HG03108 (cell line): ENCODE measurements at regions not wholly inside any gene's neighbourhood (a gene's known extent, or its start where the extent isn't known, plus 50 kb on each side); places are given as distances from the start of the nearest gene placed in this dataset.

Experiments used
- ATAC-seq: cut with Tn5 transposase; IDR thresholded peaks from one replicate; pipeline ENCODE4 v1.9.1; 2021; ENCODE audit warnings: moderate library complexity; ENCODE audit not compliant: unreplicated experiment

DNA sequence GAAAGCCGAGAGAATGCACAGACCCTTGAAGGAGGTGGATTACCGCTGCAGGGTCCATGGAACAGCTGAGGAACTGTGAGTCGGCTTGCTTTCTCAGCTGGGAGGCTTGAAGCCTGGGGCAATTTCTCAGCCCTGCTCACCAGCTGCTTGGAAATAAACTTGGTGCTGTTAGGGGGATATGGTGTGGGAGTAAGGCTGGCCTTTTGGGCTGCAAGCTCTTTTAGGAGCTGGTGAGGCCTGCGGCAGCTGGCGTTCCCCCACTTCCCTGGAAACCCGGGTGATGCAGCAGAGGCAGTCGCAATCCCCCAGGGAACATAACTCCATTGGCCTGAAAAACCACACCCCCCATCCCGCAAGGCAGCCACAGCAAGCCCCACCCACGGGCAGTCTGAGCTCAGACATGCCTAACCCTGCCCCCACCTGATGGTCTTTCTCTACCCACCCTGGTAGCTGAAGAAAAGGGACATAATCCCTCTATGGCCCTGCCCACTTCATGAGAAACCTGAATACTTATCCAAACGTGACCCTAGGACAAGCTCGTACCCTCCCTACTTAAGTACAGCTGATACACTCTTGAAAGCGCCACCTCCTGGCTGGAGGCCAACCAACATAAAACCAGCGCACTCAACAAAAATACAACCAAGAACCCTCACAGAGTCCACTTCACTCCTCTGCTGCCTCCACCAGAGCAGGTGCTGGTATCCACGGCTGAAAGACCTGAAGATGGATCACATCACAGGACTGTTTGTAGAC is 1995.8 kb downstream of the NCAM2 start:
- ATAC-seq: no peak

DNA sequence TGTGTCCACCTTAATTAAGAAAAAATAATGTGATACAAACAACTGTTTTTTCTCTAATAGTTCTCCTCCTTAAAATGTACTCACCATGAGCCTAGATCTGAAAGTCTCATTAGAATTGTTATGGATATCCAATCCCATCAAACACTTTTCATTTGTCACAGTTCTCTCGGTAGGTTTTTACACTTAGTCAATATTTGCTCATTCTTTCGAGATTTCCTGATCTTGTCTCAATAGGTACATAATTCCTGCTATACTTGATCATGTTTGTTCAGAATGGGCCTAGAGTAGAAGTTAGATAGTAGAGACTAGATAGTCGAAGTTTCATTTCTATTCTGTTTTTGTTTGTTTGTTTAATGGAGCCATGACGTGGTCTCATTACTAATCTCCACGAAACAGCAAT is 2005.7 kb downstream of the NCAM2 start:
- ATAC-seq: no peak

DNA sequence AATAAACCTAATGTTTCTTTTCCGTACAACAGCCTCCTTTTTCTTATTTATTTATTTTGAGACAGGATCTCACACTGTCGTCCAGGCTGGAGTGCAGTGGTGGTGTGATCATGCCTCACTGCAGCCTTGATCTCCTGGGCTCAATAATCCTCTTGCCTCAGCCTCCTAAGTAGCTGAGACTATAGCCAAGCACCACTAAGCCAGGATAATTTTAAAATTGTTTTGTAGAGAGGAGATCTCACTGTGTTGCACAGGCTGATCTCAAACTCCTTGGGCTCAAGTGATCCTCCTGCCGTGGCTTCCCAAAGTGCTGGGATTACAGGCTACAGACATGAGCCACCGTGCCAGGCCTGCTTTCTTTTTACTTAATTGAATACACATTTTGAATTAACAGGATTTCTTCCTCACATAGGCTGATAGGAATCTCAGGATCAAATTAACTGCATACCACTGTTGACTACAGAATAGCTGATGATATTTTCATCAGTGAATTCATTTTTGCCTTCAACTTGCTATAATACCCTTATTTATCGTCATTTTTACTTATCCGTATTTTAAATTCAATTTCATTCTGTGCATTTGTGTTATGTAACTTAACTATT is 2010.5 kb downstream of the NCAM2 start:
- ATAC-seq: no peak

DNA sequence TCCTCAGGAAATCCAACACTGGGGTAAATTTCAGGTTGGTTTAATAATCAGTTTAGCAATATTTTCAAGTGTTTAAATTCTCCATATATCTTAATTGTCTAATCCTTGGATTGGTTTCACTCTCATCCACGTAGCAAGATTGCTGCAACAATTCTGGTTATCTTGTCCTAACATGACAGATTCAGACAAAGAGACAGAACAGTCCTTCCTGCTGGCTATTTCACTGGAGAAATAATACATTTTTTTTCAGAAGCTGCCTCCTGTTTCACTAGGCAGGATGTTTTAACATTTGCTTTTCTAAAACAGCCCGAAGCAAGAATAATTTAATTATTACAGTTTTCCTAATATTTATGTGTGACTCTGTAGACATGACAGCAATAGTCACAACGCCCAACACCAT is 2011.2 kb downstream of the NCAM2 start:
- no peak for ATAC-seq

DNA sequence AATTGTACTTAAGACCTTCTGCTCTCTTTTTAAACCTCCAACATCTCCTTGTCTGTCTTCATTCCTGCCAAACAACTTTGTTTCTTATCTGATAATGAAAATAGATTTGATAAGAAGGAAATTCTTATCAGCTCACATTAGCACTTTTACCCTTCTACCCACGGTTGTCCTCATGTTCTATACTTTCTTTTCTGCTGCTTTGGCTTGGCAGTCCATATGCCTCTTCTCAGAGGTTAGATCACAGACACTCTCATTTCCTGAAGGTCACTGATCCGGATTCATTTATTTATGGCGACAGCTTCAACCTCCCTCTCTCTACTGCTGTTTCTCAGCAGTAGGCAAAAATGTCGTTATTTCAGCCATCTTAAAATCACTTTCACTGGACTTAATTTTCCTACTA is 2015.8 kb downstream of the NCAM2 start:
- ATAC-seq: no peak

DNA sequence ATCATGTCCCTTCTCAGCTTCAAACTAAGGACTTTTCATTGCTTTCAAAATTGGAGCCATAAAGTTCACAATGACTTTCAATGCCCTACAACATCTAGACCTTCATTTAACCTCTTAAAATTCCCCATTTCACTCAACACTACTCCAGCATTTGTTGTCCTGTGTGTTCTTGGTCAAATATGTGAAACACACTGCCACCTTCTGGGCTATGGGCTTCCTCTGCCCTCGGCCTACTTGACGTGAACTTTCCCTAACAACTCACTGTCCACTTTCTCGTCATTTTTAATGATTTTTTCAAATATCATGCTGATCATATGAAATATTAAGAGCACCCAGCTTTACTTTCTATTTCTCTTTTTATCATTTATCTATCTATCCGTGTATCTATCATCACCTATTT is 2018.4 kb downstream of the NCAM2 start:
- ATAC-seq: no peak

DNA sequence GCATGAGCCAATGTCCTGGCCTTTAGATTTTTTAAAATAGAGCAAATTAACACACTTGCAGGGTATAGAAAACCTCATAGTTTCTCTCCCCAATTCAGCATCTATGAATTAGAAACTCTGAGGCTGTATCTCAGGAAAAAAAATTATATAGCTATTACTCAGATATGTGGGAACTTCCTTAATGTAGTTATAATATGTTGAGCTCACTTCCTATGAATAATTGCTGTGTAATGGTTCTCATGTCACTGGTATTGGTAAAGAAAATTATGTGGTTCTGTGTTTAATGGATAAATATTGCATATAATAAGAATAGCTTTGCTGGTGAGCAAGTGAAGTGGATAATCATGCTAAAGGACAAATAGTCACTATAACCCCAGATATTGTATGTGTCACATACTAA is 2019.8 kb downstream of the NCAM2 start:
- no peak for ATAC-seq

DNA sequence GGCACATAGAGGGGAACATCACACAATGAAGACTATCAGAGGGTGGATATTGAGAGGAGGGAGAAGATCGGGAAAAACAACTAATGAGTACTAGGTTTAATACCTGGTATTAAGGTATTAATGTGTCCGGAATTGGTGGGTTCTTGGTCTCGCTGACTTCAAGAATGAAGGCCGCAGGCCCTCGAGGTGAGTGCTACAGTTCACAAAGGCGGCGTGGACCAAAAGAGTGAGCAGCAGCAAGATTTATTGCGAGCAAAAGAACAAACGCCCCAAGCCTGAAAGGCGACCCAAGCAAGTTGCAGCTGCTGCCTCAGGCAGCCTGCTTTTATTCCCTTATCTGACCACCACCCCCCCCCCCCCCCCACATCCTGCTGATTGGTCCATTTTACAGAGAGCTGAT is 2022.8 kb downstream of the NCAM2 start:
- ATAC-seq: no peak

DNA sequence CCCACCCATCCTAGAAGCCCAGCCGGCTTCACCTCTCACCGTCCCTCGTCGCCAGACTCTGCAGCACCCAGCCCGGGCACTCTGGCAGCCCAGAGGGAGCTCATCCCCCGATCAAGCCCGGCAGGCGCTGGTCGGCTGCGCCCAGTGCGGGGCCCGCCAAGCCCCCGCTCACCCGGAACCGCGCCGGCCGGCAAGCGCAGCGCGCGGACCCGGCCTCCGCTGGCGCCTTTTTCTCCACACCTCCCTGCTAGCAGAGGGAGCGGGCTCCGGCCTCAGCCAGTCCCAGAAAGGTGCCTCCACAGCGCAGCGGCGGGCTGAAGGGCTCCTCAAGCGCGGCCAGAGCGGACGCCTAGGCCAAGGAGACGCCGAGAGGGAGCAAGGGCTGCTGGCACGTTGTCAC is 2023.3 kb downstream of the NCAM2 start:
- no peak for ATAC-seq

DNA sequence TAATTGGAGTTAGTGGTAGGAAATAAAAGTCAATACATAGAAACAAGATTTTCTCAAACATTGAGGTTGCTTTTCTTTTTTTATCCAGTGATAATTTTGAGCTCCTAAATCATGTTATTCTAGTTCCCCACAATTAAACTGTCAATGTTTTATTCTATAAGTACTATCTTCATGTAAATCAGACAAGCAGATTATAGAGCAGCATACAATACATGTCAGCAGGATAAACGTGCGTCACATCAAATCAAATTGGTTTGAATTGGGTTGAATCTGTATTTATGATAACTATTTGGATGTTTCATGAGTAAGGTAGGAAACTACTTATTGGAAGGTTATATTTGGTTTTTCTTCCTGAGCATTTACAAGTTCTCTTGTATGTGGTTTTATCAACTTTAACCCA is 2028.7 kb downstream of the NCAM2 start:
- no peak for ATAC-seq

DNA sequence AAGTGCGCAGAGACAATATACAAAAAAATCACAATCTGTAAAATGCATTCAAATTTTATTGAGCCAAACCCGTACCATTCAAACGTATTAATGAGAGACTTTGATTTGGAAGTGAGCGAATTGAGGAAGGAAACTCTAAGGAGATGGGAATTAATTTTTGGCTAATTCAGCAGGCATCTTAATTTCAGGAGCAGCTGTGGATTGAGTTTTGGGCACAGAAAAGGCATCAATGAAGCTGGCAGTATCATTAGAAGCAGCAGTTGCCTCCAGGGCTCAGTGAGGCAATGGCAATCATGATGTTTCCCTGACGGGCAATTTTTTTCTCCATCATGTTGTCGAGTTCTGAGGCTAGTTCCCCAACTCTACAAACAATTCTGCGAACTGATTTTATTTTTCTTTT is 2041.6 kb downstream of the NCAM2 start:
- ATAC-seq: no peak

DNA sequence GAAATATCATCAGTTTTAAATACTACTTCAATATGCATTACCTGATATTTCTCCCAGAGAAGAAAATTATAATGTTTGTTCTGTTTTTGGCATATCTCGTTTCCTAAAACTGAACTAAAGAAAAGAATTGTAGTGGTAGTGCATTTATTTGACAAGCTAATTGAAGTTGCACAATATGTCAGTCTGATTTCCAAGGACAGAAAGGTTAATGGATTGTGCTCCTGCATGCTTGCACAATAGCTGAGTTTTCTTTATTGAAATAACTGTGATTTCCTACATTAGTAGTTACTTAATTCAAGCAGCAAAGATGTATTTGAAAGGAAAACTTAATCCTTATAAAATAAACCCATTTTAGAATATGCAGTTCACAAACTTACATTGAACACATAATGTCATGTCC is 2047.7 kb downstream of the NCAM2 start:
- ATAC-seq: no peak

DNA sequence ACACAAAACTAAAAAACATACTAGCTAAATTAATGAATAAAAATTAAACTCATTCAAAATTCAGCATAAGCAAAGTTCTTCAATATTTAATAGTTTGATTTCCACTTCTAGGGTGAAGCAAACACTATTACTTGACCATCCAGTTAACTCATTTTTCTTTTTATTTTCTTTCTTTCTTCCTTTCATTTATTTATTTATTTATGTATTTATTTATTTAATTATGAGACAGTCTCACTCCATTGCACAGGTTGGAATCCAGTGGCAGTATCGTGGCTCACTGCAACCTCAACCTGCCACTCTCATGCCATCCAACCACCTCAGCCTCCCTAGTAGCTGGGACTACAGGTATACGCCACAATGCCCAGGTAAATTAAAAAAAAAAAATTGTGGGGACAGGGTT is 2069.5 kb downstream of the NCAM2 start:
- no peak for ATAC-seq

DNA sequence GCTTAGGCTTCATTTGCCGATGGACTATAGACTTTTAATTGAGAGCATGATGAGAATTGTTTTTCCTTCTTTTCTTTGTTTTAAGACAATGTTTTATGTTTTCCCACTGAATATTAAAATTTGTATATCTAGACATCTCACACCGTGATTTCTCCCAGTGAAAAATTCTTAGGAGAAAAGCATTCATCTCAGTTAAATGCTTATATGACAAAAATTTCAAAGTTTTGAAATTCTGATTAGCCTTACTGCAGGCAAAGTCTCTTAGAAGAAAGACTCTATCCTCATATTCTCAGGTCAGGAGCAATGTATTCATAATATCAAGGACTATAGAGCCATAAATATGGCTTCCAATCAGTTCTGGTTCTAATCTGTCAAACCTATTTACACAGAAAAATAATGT is 2085.0 kb downstream of the NCAM2 start:
- no peak for ATAC-seq

DNA sequence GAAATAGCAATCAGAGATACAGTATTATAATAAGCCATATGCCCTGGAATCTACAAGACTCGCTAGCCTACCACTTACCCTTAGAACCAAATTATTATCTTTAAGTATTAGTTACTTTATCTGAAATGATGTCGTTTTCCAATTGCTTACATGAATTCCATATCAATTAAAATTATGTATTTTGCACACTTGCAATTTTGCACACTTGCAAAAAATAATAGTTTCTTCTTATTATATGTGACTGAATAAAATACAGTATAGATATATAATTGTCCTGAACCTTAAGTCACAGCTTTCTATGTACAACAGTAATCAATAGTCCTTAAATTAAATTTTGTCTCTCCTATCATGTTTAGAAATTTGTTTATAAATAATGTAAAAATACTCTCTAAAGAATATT is 2095.1 kb downstream of the NCAM2 start:
- ATAC-seq: no peak

DNA sequence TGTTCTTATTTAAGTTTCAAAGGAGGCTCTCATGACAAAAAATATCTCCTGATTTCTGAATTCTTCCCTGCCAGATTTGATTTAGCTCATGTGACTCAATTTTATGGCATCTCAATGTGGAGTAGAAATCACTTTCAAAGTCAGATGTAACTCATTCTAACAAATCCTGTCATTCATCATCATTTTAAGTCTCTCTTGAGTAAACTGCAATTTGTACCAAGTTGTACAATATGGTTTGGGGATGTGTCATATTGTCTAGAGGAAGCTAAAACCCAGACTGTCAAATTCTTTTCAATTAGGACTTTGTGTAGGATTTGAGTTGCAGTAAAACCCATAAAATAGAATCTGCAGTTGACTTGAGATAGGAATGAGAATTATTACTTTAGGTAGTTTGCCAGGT is 2101.0 kb downstream of the NCAM2 start:
- ATAC-seq: no peak

DNA sequence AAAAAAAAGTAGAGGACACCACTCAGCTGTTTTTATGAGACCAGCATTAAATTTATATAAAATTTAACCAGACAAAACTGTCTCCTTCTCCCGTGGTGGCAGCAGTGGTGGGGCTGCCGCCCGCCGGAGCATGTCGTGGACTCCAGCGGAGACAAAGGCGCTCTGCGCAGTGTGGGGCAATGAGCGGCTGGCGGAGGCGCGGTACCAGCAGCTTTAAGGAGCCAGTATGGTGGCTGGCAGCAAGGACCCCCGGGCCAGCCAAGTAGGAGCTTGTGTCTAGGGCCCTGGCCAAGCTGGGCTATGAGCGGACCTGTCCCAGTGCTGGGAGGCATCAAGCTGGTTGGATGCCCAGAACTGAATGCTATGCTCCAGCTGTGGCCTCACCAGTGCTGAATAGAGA is 2102.9 kb downstream of the NCAM2 start:
- no peak for ATAC-seq

DNA sequence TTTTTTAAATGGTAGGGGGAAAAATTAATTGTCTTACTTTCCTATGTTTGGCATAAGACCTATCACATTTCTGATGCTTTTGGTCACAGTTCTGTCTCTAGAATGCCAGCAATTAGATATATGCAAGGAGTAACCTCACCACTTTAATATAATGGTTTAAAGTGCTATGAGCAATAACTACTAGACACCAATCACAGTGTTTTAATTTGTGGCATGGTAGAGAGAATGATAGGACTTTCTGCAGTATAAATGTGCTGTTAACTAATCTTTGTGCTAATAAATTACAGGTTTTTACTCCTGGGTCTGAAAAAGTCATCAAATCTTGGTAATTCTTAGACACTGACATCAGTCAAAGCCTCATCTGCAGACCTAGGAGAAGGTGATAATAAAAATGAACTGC is 2110.3 kb downstream of the NCAM2 start:
- ATAC-seq: no peak

DNA sequence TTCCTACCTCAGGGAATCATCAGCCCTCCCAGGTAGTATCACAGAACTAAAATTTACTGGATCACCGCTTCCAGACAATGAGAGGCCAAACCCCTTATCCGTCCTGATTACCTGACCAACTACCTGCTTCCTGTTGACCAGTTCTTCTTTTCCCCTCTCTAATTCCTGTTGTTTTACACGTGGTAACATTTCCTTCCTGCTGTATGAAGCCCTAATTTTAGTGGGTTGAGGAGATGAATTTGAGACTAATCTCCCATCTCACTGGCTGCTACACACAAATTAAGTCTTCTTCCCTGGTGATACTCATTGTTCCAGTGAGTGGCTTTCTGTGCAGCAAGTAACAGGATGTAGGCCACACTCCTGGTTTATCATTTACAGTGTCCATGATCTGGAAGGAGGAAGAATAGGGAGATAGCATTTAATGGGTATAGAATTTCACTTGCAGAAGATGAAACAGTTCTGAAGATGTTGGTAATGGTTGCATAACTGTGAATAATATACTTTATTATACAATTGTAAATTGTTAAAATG is 2112.9 kb downstream of the NCAM2 start:
- ATAC-seq: no peak

DNA sequence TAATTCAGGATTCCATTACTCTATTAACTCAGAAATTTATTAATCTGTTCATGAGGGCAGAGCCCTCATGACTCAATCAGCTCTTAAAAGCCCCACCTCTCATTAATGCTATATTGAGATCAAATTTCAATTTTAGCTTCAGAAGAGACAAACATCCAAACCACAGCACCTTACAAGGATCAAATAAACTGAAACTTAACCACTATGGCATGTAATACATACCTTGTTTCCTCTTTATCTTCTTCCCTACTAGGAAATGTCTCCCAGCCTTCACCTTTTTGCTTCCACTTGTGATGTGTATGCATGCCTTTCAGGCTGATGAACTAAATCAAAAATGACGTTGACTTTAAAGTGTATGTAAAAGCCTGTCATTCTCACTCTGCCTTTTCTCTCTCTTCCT is 2121.3 kb downstream of the NCAM2 start:
- ATAC-seq: no peak

DNA sequence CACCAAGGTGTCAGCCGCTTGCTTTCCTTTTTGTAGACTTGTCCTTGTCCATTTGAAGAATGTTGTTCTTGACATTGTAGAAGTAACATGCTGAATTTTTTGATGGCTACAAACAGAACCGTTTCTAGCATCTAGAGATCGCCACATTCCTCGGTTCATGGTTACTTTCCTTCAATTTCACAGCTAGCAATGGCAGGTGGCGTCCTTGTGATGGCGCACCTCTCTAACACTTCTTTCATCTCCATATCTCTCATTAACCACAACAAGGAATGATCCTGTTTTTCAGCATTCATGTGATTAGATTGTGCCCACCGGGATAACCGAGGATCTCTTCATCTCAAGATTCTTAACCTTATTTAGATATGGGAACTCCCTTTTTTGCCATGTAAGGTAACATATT is 2129.8 kb downstream of the NCAM2 start:
- no peak for ATAC-seq

DNA sequence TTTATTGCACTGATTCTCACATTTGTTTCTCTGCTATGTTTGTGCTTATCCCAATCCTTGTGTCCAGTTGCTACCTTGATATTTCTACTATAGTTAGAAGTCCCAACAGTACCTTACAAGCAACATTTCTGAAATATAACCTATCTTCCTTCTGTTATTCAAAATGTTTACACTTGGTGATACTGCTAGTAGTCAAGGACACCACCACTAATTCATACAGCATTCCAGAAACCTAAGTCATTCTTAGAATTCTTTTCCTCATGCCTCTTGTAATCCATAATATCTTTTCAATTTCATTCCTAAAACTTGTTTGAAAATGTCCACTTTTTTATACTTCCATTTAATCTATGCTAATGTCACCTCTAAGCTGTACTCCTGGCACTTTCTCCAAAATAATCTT is 2132.1 kb downstream of the NCAM2 start:
- ATAC-seq: no peak

DNA sequence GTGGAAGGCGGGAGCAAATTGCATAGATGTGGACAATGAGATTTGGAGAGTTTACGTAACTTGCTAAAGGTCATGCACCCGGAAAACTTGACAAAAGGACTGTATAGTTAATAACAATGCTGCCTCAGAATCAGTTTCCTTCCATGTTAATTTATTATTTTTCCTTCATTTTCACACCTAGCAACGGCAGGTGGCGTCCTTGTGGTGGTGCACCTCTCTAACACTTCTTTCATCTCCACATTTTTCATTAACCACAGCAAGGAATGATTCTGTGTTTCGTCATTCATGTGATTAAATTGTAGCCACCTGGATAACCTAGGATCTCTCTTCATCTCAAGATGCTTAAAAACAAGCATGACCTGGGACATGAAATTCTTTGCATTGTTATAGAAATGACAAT is 2133.0 kb downstream of the NCAM2 start:
- no peak for ATAC-seq
